GM12864 (cell line): ENCODE measurements at regions not wholly inside any gene's neighbourhood (a gene's known extent, or its start where the extent isn't known, plus 50 kb on each side); places are given as distances from the start of the nearest gene placed in this dataset.

Source experiments
- DNase-seq: peaks from one replicate; pipeline ENCODE4 v3.0.0-alpha.2; 2011; ENCODE audit warnings: low read depth
- H3K4me3 ChIP-seq: 2 replicates; pipeline ENCODE4 v1.5.1; 2011; ENCODE audit warnings: mild to moderate bottlenecking, low read depth, low read length, control low read depth
- TF ChIP-seq, protein P1 (sequence below): IDR thresholded peaks from 2 replicates; pipeline ENCODE4 v1.5.1; 2011; ENCODE audit warnings: low read depth, mild to moderate bottlenecking, moderate library complexity, low read length, control low read depth, inconsistent platforms; ENCODE audit errors: missing control alignments

DNA sequence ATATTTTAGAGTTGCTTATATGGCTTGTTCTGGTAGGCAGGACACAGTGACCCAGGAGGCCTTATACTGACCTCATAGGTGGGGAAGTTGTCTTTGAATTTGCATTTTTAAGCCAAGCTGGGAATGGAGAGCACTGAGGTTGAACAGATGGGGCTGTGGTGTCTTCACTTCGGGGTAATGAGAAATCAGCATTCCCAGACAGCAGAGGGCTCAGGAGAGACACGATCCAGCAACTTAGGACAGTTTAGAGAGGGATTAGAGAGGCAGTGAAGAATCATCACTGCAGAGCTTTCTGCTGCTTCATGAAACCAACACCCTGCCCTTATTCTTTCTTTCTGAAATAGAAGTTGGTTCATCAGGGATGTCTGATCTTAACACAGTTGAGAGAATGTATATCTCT lies 202.4 kb downstream of the TDRD15 start:
- no peak for DNase-seq
- TF ChIP-seq, protein P1, sequence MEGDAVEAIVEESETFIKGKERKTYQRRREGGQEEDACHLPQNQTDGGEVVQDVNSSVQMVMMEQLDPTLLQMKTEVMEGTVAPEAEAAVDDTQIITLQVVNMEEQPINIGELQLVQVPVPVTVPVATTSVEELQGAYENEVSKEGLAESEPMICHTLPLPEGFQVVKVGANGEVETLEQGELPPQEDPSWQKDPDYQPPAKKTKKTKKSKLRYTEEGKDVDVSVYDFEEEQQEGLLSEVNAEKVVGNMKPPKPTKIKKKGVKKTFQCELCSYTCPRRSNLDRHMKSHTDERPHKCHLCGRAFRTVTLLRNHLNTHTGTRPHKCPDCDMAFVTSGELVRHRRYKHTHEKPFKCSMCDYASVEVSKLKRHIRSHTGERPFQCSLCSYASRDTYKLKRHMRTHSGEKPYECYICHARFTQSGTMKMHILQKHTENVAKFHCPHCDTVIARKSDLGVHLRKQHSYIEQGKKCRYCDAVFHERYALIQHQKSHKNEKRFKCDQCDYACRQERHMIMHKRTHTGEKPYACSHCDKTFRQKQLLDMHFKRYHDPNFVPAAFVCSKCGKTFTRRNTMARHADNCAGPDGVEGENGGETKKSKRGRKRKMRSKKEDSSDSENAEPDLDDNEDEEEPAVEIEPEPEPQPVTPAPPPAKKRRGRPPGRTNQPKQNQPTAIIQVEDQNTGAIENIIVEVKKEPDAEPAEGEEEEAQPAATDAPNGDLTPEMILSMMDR: no peak
- no peak overlapping the region for H3K4me3 ChIP-seq

DNA sequence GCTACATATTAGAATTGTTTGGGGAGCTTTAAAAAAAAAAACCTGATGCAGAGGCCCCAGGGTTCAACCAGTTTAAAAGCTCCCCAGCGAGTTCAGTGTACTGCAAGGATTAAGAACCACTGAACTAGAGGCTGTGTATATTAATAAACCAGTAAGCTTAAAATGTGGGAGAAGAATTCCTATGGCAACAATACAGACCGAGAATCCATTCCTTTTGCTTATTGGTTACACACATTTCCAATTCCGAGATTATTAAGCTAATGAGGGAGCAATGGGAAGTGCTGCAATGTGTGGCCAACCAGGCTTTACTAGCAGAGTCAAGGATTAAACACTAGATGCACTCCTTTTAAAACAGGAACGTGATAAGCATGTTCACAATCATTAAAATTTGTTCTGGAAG lies 204.4 kb downstream of the TDRD15 start:
- DNase-seq: no peak

DNA sequence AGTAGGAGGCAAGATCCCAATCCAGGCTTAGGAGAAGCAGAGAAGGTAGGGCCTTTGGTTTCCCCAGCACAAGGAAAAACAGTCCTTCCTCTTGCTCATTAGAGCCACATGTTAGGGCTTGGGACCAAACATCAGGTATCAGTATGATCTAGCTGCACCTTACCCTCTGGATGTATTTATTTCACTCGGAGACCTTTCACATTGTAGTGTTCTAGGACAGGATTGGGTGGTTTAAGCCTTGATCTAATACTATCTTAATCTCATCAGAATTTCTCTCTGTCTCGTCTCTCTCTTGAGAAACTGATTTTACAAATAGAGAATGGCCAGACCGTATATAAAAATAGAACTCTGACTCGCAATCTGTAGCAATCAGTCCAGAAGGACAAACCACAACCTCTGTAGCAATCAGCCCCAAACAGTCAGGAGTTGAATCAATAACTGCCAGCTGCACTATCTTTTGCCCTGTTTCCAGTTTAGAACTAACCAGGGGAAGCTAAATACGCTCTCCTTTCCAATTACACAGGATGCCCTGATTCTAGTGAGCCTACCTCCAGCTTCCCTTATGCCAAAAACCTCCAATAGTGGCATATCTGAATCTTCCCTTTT lies 207.1 kb downstream of the TDRD15 start:
- DNase-seq: no peak
- TF ChIP-seq, protein P1: no peak
- no peak overlapping the region for H3K4me3 ChIP-seq

More for the DNA sequence above, 204.4 kb downstream of the TDRD15 start:
- no peak overlapping the region for H3K4me3 ChIP-seq
- TF ChIP-seq, protein P1: no peak

DNA sequence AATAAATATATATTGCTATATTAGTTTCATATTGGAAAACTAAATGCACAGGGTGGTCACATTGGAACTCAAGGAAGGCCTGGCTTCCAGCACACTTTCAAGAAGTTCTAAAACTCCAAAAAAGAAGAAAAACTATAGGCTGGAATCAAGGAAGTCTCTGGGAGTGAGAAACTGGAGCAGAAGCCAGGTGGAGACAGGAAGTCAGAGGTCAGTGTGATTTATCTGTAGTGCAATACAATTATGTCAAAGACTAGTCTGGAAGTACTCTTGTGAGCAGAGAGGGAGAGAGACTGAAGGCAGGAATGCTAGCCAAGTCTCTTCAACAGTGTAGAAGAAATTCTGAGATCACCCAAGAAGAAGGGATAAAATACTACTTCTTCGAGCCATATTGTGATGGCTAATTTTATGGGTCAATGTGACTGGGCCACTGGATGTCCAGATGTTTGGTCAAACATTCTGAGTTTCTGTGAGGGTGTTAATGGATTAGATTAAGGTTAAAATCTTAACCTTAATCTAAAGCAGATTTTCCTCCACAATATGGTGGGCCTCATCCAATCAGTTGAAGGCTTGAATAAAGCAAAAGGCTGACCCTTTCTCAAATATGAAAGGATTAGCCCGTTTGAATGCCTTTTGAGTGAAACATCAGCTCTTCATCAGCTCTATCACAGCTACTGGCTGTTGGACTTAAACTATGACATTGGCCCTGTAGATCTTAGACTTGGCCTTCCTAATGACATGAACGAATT lies 208.0 kb downstream of the TDRD15 start:
- TF ChIP-seq, protein P1: no peak
- no peak overlapping the region for H3K4me3 ChIP-seq
- DNase-seq: no peak

DNA sequence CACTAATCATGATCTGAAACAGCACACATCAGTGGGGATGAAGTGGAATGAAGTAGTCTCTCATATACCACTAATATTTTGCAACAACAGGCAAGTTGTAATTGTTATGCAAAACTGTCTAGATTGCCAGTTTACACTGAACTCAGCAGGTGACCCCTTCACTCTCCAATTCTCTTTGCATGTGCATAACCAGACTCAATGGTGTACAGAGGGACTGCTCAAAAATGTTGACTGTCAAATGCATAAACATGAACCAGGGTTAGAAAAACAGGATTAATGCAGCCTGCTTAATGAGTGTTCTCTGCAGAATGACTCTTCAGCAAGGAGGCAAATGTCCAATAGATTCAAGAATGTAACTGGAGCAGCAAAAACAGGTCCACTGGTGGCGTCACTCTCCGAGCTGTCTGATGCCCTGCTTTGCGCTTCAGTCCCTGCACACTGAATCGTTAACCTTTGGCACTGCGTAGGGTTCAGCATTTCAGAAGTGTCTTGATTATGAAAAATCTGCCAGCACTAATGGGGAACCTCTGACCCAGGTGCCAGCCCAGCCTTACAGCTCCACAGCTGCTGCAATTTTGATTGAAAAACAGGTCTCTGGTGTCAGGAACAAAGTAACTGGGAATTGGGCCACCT lies 209.3 kb downstream of the TDRD15 start:
- H3K4me3 ChIP-seq: no peak overlapping the region
- no peak for DNase-seq
- TF ChIP-seq, protein P1: no peak

DNA sequence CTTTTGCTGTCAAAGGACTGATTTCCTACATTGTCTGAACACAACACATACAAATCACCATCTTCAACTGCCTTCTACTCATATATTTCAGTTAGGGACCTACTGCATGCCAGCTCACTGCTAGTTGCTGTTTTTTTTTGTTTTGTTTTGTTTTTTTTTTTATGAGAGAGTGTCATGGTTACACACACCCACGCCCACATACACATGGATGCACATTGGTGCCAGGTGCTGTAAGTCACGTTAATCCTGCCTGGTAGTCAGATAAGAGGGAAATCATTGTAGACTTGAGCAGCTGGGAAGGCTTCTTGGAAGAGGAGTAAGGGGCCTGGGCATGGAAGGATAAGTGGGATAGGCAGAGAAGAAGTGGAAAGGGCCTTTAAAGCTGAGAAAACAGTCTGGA lies 209.9 kb downstream of the TDRD15 start:
- TF ChIP-seq, protein P1: no peak
- DNase-seq: no peak
- H3K4me3 ChIP-seq: no peak overlapping the region
